ENCODE measurements at regions not wholly inside any gene's neighbourhood (a gene's known extent, or its start where the extent isn't known, plus 50 kb on each side); places are given as distances from the start of the nearest gene placed in this dataset.
A peak's percentile ranks its signal among the peaks of the same experiment; 100 is the strongest.
"Not testable (repeated sequence)": the region's sequence is repeated elsewhere in the genome, so short reads cannot be mapped to it uniquely, and the experiment has no call there.

- H3K27ac ChIP-seq: not testable (repeated sequence)
Observed at GRCh38 chr1:146487555-146487954, 258.7 kb upstream of the NOTCH2NLA start.

GRCh38 chr1:146487155-146487554, 258.3 kb upstream of the NOTCH2NLA start:
- not testable (repeated sequence) for H3K27ac ChIP-seq

- H3K27ac ChIP-seq: not testable (repeated sequence)
Observed at GRCh38 chr1:146486300-146487014, 257.6 kb upstream of the NOTCH2NLA start.

GRCh38 chr1:146484195-146484594, 255.4 kb upstream of the NOTCH2NLA start:
- not testable (repeated sequence) for H3K27ac ChIP-seq

GRCh38 chr1:146479188-146479587, 250.4 kb upstream of the NOTCH2NLA start:
- H3K27ac ChIP-seq: not testable (repeated sequence)

GRCh38 chr1:146478125-146478720, 249.4 kb upstream of the NOTCH2NLA start:
- not testable (repeated sequence) for H3K27ac ChIP-seq
- TF ChIP-seq CTCF (IDR thresholded peaks at IDR 0.05): peak; percentile 82

- not testable (repeated sequence) for H3K27ac ChIP-seq
Observed at GRCh38 chr1:146475086-146475485, 246.3 kb upstream of the NOTCH2NLA start.

- not testable (repeated sequence) for H3K27ac ChIP-seq
Observed at GRCh38 chr1:146474216-146474615, 245.4 kb upstream of the NOTCH2NLA start.

- H3K27ac ChIP-seq: not testable (repeated sequence)
Observed at GRCh38 chr1:146472192-146472861, 243.5 kb upstream of the NOTCH2NLA start.

GRCh38 chr1:146459939-146460338, 231.1 kb upstream of the NOTCH2NLA start:
- H3K27ac ChIP-seq: not testable (repeated sequence)

- not testable (repeated sequence) for H3K27ac ChIP-seq
Observed at GRCh38 chr1:146459308-146459707, 230.5 kb upstream of the NOTCH2NLA start.

GRCh38 chr1:146448877-146449246, 220.0 kb upstream of the NOTCH2NLA start:
- H3K27ac ChIP-seq: not testable (repeated sequence)

GRCh38 chr1:146448212-146448876, 219.5 kb upstream of the NOTCH2NLA start:
- H3K27ac ChIP-seq: not testable (repeated sequence)

- not testable (repeated sequence) for H3K27ac ChIP-seq
Observed at GRCh38 chr1:146443871-146444222, 215.0 kb upstream of the NOTCH2NLA start.

GRCh38 chr1:146443088-146443870, 214.5 kb upstream of the NOTCH2NLA start:
- not testable (repeated sequence) for H3K27ac ChIP-seq

GRCh38 chr1:146438543-146438942, 209.7 kb upstream of the NOTCH2NLA start:
- H3K27ac ChIP-seq: not testable (repeated sequence)

GRCh38 chr1:146416642-146417041, 187.8 kb upstream of the NOTCH2NLA start:
- not testable (repeated sequence) for H3K27ac ChIP-seq

GRCh38 chr1:146415017-146415416, 186.2 kb upstream of the NOTCH2NLA start:
- not testable (repeated sequence) for H3K27ac ChIP-seq

- H3K27ac ChIP-seq: not testable (repeated sequence)
Observed at GRCh38 chr1:146413911-146414310, 185.1 kb upstream of the NOTCH2NLA start.

GRCh38 chr1:146411923-146412322, 183.1 kb upstream of the NOTCH2NLA start:
- not testable (repeated sequence) for H3K27ac ChIP-seq
